RPMI7951 (cell line): ENCODE measurements at regions not wholly inside any gene's neighbourhood (a gene's known extent, or its start where the extent isn't known, plus 50 kb on each side); places are given as distances from the start of the nearest gene placed in this dataset.

Source experiments
- DNase-seq: peaks from one replicate; pipeline ENCODE4 v3.0.0-alpha.2; 2012; ENCODE audit warnings: low read depth

DNA sequence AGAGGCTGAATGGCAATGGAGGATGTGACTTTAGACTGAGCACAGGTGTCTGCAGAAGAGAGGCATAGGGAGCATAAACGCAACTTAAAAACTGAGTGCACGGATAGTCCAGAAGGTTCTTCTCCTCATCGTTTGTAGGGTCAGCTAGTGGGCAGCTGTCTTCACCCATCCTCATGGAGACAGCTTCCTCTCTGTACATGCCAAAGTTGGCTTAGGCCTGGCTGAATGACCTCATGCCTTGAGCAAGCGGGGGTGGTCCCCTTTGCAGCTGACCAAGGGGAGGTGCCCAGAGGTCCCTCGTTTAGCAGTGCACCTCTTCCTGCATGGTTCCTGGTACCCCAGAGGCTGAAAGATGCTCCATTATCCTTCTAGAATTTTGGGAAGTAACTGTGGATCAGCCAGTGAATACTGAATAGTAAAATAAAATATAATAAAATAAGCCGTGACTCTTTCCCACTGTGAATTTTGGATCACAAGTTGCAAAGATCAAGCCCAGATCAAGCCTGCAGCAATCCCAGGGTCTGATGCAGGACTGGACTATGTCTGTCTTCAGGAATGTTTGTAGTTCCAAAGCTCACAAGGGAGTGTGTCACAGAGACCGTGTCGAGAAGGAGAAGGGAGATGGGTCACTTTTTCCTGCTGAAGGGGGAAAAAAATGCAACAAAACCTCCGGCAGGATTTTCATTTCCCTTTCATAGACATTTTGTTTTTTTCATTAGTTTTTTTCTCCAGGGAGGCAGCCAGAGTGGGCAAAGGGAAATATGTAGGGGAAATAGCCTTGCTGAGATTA, 295.3 kb upstream of the MKI67 start:
- DNase-seq: no peak

DNA sequence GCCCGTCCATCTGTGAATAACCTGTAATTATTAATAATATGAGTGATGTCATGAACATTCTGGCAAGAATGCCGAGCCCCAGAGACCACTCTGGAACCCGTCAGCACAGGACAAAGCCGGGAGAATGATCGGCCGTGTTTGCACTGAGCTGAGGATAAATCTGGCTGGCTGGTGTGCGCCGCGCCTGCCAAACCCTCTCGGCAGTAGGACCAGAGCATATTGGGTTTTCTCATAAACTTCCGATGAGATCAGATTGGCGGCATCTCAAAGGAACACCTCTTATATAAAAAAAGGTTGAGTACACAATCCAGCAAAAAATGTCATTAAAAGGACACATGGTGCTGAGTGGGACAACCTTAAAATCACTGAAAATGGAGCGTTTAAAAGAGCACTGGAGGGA, 296.0 kb upstream of the MKI67 start:
- DNase-seq: no peak

DNA sequence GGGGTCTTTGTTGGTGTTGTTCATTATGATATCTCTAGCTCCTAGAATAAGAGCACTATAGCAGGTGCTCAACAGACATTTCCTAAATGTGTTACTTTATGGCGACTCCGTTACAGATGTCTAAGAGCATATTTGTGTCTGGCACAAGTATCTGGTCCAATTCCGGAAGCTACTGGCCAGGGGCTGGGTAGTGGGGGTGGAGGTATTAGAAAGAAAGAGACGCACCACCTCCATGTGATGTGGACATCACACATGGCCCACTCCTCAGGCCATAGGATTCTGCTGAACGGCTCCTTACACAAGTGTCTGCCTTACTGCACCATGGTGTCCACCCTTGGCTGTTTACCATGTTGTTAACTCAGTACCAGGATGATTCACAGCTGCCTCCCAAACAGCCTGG, 296.8 kb upstream of the MKI67 start:
- DNase-seq: no peak

DNA sequence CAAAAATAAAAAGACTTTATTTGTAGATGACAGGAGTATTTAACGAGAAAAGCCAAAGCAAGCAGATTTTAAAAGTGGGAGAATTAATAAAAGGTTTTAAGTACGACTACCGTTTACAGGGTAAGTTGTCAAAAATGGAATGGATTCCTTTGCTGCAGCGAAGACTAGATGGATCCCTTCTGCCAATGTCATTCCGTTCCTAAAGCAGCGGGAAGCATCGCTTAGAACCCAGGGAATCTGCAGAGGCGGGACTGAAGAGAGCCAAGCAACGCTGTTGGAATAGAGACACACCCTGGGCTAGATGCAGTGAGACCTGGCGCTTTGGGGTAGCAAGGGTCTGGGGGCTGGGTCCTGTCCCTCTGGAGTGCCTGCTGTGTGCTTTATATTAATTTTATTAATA, 303.1 kb upstream of the MKI67 start:
- DNase-seq: no peak

- DNase-seq: no peak
Measured at GRCh38 chr10:128429835-128430513, 303.8 kb upstream of the MKI67 start.

GRCh38 chr10:128431083-128431482, 304.9 kb upstream of the MKI67 start:
- no peak for DNase-seq

- DNase-seq: no peak
Measured at GRCh38 chr10:128431506-128431905, 305.3 kb upstream of the MKI67 start.

DNA sequence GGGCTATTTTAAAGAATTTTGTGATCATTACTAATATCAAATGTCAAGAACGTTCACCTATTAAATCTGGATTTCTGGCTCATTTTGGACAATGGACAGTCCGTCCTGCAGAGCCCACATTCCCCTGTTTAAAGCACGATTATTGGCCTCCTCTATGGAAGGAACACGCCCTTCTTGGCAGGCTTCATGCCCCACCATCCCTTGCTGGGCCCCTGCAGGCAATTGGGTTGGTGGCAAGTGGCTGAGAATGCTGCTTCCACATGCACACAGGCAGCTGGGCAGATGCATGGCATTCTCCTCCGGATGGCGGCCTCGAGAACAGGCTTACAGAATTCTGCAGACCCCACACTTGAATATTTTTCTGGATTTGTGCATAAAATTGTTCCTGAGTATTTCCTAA, 305.8 kb upstream of the MKI67 start:
- no peak for DNase-seq

DNA sequence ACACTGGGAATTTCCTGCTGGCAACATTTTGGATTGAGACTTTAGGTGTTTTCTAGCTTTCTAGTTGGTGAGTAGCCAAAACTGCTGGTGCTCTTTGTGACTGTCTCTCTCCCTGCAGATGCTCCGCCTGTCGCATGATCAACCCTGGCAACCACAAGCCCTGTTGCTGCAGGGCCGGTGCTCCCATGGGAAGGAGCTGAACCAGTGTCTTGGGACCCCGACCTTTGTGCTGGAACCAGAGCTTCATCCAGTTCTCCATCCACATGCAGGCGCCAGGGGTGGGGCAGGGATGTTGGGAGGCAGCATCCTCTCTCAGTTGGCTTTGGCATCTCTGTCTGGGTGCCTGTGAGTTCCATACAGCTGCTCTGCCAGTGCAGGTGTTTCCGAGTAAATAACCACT, 306.2 kb upstream of the MKI67 start:
- DNase-seq: no peak

- DNase-seq: no peak
Measured at GRCh38 chr10:128435811-128436210, 309.6 kb upstream of the MKI67 start.

GRCh38 chr10:128437786-128438345, 311.6 kb upstream of the MKI67 start:
- DNase-seq: no peak

GRCh38 chr10:128438417-128439063, 312.3 kb upstream of the MKI67 start:
- DNase-seq: no peak

DNA sequence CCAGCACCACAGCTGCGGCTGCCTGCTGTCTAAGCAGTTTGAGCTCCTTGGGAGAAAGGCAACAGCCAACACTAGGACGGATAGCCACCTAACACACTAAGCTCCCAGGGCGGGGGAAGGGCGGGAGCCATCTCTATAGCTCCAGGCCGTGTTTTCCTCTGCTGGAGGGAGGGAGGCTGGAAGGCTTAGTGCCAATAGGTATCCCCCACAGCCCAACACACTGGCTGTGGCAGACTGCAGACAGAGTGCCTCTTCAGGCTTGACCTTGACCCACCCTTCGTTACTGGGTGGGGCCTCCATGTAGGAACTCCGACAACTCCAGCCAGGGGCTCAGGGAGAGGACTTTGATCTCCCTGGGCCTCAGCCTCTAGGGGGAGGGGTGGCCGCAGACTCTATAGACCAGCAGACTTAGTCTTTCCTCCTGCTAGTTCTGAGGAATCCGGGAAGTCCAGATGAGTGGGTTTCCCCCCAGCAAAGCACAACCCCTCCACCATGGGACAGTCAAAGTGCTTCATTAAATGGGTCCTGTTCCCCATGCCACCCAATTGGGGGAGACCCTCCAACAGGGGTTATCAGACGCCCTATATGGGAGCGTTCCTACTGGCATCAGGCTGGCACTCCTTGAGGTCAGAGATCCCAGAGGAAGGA, 314.4 kb upstream of the MKI67 start:
- no peak for DNase-seq

DNA sequence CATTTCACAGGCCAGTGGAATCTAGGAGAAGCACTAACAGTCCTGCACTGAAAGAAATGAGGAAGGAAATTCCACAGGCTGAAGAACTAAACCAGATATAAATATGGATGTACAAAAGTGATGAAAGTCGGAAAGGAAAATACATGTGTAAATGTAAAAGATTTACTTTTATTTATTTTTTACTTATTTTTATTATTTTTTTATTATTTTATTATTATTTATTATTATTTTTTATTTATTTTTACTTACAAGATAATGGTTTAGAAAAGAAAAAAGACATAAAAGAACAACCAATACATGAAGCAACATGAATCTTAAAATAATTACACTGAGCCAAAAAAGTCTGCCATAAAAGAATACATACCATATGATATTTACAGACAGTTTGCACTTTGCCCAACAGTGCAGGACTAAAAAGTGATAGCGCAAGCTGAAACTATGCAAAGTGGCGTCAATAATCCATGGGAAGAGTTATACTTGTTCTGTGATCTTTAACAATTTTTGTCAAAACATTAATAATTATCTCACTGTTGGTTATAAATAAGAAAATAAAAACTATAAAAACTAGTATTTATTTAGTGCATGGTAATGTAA, 317.8 kb upstream of the MKI67 start:
- DNase-seq: no peak

DNA sequence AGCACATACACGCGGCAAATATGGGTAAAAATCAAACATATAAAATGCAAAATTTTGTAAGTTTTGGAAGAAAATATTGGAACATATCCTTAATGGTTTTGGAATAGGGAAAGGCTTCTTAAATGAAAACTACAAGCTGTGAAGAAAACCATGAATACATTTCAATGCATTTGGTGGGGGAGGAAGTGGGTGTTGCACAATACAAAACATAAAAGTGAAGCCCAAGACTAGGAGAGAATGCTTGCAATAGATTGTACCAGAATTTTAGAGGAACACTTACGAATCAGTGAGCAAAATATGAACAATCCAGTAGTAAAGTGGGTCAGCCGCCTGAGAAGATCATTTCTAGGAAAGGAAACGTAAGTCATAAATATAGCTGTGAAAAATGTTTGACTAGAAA, 322.6 kb upstream of the MKI67 start:
- no peak for DNase-seq

DNA sequence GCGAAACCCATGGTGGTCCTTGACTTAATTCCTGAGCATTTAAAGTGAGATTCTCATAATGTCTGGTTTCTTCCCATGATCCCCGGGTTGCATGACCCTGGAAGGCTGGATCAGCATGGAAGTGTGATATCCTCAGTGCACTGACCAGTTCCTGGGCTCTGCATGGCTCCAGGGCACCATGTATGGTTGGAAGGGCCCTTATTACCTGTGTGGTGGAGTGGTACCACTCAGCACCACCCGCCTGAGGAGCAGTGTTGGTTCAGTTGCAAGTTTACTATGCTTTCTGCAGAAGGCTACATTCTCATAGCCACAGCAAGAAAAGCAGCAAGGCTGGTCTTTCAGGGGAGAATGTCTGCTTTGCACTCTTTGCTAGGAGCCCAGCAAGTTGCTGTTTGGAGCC, 325.7 kb upstream of the MKI67 start:
- no peak for DNase-seq

GRCh38 chr10:128456271-128456670, 330.0 kb upstream of the MKI67 start:
- DNase-seq: no peak

DNA sequence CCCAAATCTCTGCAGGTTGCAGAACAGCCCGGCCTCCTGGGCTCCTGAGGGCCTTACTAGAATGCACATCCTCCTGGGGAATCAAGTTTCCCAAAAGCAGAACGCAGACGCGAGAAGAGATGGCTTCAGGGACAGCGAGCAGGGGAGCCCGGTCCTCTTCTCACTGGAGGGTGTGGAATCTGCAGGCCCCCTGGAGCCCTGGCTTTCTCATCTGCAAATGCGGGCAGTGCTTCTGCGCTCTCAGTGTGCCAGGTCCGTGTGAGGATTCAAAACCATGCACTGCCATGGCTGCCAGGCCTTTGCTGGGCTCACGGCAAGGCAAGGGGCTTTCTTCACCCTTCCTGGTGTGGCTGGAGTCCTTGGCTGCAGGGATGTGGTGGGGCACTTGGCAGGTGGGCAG, 330.9 kb upstream of the MKI67 start:
- DNase-seq: no peak

- DNase-seq: no peak
Measured at GRCh38 chr10:128461991-128462390, 335.8 kb upstream of the MKI67 start.

GRCh38 chr10:128462844-128463243, 336.6 kb upstream of the MKI67 start:
- no peak for DNase-seq

- peak; percentile 57 for DNase-seq
Measured at GRCh38 chr10:128463991-128464760, 338.0 kb upstream of the MKI67 start.
